ENCODE measurements at regions not wholly inside any gene's neighbourhood (a gene's known extent, or its start where the extent isn't known, plus 50 kb on each side); places are given as distances from the start of the nearest gene placed in this dataset.

- no peaks in the 10 kb centered on the region for H3K79me2 ChIP-seq (ENCODE audit: control insufficient read depth, low read length)
- TF ChIP-seq EZH2phosphoT487 (IDR thresholded peaks at IDR 0.05; ENCODE audit: borderline replicate concordance, low read length) (no peak), CTCF (IDR thresholded peaks at IDR 0.05; ENCODE audit: low read depth, low read length, poor library complexity, severe bottlenecking) (no peak)
- no peak overlapping the region for H3K4me3 ChIP-seq (ENCODE audit: low read length)
- no peaks in the 10 kb centered on the region for H3K9me3 ChIP-seq (ENCODE audit: control insufficient read depth, insufficient read depth, low read length)
- no peaks in the 10 kb centered on the region for H4K20me1 ChIP-seq (ENCODE audit: control insufficient read depth, insufficient read depth, low read depth, low read length)
- no peaks in the 10 kb centered on the region for H3K9me2 ChIP-seq (replicated peaks; ENCODE audit: control insufficient read depth, low read length)
- no peaks in the 10 kb centered on the region for H3K27me3 ChIP-seq (ENCODE audit: control insufficient read depth, low read length)
- no peaks in the 10 kb centered on the region for H3K4me1 ChIP-seq (ENCODE audit: control insufficient read depth, low read length)
- no peak overlapping the region for H3K27ac ChIP-seq (ENCODE audit: low read depth, low read length)
- no peaks in the 10 kb centered on the region for H3F3A ChIP-seq (ENCODE audit: control insufficient read depth, insufficient read depth)
- H3K36me3 ChIP-seq (ENCODE audit: control insufficient read depth, low read length) = no peaks in the 10 kb centered on the region
- no peak overlapping the region for H3K4me2 ChIP-seq (ENCODE audit: low read length)
These were observed 299.3 kb downstream of the OSR1 start for GRCh38 chr2:19059076-19059475.

- H3K4me1 ChIP-seq (ENCODE audit: control insufficient read depth, low read length) = no peaks in the 10 kb centered on the region
- H3K9me2 ChIP-seq (replicated peaks; ENCODE audit: control insufficient read depth, low read length) = no peaks in the 10 kb centered on the region
- no peaks in the 10 kb centered on the region for H4K20me1 ChIP-seq (ENCODE audit: control insufficient read depth, insufficient read depth, low read depth, low read length)
- H3K79me2 ChIP-seq (ENCODE audit: control insufficient read depth, low read length) = no peaks in the 10 kb centered on the region
- TF ChIP-seq EZH2phosphoT487 (IDR thresholded peaks at IDR 0.05; ENCODE audit: borderline replicate concordance, low read length) (no peak), CTCF (IDR thresholded peaks at IDR 0.05; ENCODE audit: low read depth, low read length, poor library complexity, severe bottlenecking) (no peak)
- no peak overlapping the region for H3K4me2 ChIP-seq (ENCODE audit: low read length)
- H3K27me3 ChIP-seq (ENCODE audit: control insufficient read depth, low read length) = no peaks in the 10 kb centered on the region
- H3K4me3 ChIP-seq (ENCODE audit: low read length) = no peak overlapping the region
- H3F3A ChIP-seq (ENCODE audit: control insufficient read depth, insufficient read depth) = no peaks in the 10 kb centered on the region
- no peaks in the 10 kb centered on the region for H3K9me3 ChIP-seq (ENCODE audit: control insufficient read depth, insufficient read depth, low read length)
- no peaks in the 10 kb centered on the region for H3K36me3 ChIP-seq (ENCODE audit: control insufficient read depth, low read length)
- H3K27ac ChIP-seq (ENCODE audit: low read depth, low read length) = no peak overlapping the region
These were observed 307.1 kb downstream of the OSR1 start for GRCh38 chr2:19051203-19051831.

DNA sequence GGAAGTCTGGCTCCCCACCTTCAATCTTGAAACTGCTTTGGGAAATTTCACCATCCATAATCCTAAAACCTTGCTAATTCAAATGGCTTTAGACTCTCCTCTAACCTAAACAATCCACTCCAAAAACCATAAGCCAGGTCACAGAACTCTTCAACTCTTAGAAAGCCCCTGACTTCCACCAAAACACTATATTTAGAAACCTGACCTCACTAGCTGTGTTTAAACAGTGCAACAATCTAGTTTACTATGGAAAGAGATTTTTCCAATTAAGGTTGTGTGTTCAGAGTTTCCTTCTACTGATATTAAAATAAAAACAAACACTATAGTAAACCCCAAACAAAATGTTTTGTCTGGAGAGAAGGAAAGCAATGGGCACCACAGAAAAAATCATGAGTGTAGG lies 308.1 kb downstream of the OSR1 start:
- Histone ChIP-seq H3K27ac (ENCODE audit: low read depth, low read length) (no peak overlapping the region), H3K4me1 (ENCODE audit: control insufficient read depth, low read length) (no peaks in the 10 kb centered on the region), H3K4me2 (ENCODE audit: low read length) (no peak overlapping the region), H3K27me3 (ENCODE audit: control insufficient read depth, low read length) (no peaks in the 10 kb centered on the region), H4K20me1 (ENCODE audit: control insufficient read depth, insufficient read depth, low read depth, low read length) (no peaks in the 10 kb centered on the region), H3K4me3 (ENCODE audit: low read length) (no peak overlapping the region), H3F3A (ENCODE audit: control insufficient read depth, insufficient read depth) (no peaks in the 10 kb centered on the region), H3K9me3 (ENCODE audit: control insufficient read depth, insufficient read depth, low read length) (no peaks in the 10 kb centered on the region), H3K36me3 (ENCODE audit: control insufficient read depth, low read length) (no peaks in the 10 kb centered on the region), H3K9me2 (replicated peaks; ENCODE audit: control insufficient read depth, low read length) (no peaks in the 10 kb centered on the region), H3K79me2 (ENCODE audit: control insufficient read depth, low read length) (no peaks in the 10 kb centered on the region)
- no peak for TF ChIP-seq EZH2phosphoT487 (IDR thresholded peaks at IDR 0.05; ENCODE audit: borderline replicate concordance, low read length)
- TF ChIP-seq CTCF (IDR thresholded peaks at IDR 0.05; ENCODE audit: low read depth, low read length, poor library complexity, severe bottlenecking) = no peak

Measured in DOHH2 (cell line).